RKO (cell line): ENCODE measurements at regions not wholly inside any gene's neighbourhood (a gene's known extent, or its start where the extent isn't known, plus 50 kb on each side); places are given as distances from the start of the nearest gene placed in this dataset.
A peak's percentile ranks its signal among the peaks of the same experiment; 100 is the strongest.

ENCODE experiments used
- DNase-seq: peaks from one replicate; pipeline ENCODE4 v3.0.0-alpha.2; 2016; ENCODE audit warnings: low spot score

GRCh38 chr21:30986965-30987364 lies 51.3 kb downstream of the KRTAP19-8 start:
- DNase-seq = no peak

DNA sequence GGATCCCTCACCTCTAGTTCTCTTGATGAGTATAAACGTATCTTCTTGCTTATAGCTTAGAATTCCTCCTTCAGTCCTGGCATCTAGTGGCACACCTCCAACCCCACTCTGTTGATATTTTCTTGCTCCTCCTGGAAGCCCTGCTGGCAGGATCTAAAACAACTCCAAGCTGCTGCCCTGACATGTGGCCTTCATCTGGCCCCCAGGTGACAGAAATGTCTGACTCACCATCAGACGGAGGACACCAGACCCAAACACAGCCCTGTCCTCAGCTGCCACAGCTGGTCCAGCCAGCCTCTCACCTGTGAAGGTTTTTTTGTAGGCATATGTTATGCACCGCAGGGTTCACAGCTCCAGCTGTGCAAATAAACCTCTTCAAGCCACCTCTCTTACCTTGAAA lies 53.4 kb downstream of the KRTAP19-8 start:
- DNase-seq = no peak

GRCh38 chr21:30981403-30981802 lies 56.9 kb downstream of the KRTAP19-8 start:
- no peak for DNase-seq

DNA sequence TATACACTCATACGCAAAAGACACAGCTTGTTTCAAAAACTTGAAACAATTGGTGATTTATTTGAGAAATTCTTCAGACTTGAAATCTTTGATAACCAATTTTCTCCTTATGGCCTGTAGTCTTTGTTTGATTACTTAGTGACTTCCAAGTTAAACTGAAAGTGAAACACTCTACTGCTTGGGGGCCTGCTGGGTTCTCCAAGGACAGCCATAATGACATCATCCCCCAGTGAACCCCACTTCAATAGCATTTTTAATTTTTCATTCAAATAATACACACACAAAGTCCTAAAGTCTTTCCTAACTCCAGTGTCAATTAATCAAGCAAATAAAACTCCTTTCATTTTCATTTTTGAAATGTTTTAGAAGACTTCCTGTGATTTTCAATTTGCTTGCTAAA lies 59.2 kb downstream of the KRTAP19-8 start:
- no peak for DNase-seq

- DNase-seq = no peak
These were observed 74.0 kb downstream of the KRTAP19-8 start for GRCh38 chr21:30964283-30964682.

GRCh38 chr21:30963502-30963901 lies 74.8 kb downstream of the KRTAP19-8 start:
- DNase-seq = no peak

DNA sequence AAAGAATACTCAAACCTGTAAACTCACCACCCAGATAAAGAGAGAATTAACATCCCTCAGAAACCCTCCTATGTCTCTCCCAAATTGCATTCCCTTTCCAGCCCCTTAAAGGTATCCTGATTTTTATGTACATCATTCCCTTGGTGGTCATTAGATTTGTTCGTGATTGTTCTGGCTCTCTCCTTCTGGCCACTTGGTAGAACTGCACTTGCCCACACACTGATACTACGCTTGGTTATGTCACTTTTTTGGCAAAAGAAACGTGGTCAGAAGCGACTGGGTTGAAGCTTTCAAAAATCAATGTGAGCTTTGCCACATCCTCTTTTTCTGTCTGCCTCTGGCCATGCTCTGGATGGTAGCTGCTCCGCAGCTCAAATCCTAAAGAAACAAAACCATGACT lies 76.3 kb downstream of the KRTAP19-8 start:
- DNase-seq = peak; percentile 21

DNA sequence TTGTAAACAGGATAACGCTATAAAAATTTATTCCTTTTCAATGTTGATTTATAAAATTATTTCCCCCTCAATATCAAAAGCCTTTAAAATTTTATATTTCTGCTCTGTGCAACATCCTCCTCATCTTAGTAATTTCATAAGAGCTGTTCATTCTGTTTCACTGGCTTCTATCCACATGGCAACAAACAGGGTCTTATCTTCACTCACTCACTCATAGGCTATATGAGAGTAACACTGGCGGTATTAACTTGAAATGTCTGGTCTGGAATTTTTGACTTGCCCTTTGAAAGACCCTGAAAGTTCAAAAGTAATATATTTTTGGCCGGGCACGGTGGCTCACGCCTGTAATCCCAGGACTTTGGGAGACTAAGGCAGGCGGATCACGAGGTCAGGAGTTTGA lies 77.4 kb upstream of the KRTAP11-1 start:
- no peak for DNase-seq

DNA sequence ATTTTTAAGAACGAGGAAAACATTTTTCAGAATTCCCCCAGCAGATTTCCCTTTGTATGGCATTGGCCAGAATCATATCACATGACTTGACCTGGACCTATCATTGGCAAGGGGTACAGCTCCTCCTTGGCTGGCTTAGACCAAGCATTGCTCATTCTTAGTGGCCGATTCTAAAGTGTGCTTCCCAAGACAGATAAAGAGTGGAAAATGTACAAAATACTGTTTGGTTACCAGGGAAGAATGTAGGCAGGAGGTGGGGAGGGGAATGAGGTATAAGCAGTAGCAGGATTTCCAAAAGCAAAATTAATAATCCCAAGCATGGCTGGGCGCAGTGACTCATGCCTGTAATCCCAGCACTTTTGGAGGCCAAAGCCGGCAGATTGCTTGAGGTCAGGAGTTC lies 75.6 kb upstream of the KRTAP11-1 start:
- DNase-seq = no peak

DNA sequence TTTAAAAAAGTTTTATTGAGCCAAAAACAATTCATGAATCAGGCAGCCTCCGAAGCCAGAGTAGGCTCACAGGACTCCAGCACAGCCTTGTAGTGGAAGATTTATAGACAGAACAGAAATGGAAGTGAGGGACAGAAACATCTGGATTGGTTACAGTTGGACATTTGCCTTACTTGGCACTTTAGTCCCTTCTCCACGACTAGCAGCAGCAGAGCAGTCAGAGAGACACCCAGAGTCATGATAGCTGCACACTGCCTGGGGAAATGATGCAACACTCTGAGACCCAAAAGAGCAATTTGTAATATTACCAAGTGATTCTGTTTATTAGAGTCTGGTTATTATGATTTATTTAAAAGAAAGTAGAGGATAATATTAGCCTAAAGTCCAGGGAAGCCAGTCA lies 72.2 kb upstream of the KRTAP11-1 start:
- no peak for DNase-seq

DNA sequence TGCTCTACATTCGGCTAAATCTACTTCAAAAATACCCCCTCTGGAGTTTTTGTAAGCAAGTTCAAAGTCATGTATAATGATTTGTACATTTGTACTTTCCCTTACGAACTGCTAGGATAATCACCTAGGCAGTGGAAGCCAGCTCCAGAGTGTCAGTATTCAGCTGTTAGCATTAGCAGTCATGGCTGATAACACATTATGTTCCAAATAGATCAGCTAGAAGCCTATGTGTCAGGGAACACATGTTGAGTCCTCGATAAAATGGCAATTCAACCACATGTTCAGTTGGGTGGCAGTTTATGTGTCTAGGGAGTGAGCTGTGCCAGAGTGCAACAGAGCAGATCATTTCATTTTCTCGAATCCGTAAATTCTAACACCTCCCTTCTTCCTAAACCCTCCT lies 65.8 kb upstream of the KRTAP11-1 start:
- DNase-seq = no peak

GRCh38 chr21:30943920-30944319 lies 62.5 kb upstream of the KRTAP11-1 start:
- no peak for DNase-seq

DNA sequence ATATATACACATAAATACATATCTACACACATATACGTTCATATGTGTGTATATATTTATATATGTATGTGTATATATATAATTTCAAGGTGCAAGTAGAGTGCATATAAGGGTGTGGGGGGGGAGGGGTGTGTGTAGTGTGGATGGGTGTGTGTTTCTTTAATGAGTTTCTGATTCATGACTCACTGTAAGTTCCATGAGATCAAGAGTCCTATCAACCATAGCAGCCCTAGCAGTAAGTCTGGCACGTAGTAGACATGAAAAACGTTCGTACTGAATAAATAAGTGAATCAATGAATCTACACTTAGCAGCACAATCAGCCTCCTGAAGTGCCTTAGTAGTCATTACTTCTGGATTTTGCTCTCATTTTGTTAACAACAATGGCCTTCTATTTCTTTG lies 61.9 kb upstream of the KRTAP11-1 start:
- no peak for DNase-seq

DNA sequence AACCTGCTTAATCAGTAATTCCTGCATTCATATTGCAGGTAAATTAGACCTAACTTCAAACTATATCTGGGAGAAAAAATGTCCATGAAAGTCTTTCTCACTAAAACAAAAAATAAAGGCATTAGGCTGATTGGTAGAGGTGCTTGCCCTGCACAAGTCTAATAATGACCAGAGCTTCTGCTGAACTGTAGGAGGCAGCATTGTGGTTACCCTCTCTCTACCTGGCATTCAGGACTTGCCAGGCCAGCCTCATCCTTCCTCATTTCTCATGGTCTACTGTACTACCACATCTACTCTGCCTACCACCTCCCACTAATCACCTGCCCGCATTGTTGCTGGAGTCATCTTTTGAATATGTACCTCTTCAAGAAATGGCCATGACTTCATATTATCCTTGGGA lies 60.8 kb upstream of the KRTAP11-1 start:
- no peak for DNase-seq

DNA sequence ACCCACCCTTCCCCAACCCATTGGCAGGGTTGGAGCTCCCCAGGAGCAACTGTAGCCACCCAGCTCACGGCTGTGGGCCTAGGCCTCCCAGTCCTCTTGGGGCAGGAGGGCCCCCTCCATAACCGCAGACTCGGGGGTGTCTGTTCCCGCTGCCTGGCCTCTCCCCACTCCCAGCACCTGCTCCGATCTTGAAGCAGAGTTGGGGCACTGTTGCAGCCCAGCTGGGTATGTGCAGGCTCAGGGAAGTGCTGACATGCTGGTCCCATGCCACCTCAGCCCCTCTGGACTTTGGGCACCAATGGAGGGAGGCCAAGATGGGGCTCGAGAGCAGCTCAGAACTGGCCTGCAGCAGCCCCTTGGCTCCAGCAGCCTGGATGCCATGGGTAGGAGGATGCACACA lies 54.8 kb upstream of the KRTAP11-1 start:
- DNase-seq = no peak

DNA sequence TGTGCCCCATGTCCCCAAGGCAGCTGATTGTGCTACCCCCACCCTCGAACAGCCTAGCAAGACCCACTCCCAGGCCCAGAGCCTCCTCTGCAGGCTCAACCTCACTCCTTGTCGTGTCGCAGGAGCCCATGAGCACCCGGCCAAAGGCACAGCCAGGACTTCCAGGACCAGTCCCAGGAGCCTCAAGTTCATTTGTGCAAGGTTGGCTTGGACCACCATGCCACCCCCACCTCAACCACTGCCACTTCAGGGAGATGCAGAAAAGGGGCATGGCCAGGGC lies 54.4 kb upstream of the KRTAP11-1 start:
- DNase-seq = no peak

DNA sequence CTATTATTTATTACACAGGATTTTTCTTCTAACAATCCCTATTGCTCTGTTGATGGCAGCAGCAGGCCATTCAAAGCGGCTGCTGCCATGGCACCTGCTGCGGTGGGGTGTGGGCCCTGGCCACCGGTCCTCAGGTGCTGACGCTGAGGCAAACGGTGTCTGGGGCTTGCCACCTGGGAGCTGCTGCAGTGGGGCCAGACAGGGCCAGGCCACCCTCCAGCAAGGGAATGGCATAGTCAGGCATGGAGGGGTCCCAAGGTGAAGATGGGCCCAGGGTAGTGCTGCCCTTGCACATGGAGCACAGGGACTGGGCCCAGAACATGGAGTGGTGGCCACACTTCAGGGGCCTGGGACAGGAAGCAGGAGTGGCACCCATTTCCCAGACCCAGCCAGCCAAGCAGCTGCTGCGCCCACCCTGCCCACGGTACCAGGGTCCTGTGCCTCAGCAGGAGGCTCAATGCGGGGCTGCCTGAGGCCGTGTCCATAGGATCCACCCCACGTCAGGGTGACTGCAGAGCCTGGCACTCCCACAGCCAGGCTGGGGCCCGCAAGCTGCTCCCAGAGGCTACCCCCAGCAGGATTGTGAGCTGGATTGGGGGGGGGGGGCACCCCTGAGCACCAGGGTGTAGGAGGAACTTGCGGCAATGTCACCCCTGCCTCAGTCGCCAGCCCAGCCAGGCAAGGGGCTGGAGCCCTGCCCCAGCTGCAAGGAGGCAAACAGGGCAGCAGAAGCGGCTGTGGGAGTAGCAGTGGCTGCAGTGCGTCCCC lies 53.9 kb upstream of the KRTAP11-1 start:
- DNase-seq = no peak

DNA sequence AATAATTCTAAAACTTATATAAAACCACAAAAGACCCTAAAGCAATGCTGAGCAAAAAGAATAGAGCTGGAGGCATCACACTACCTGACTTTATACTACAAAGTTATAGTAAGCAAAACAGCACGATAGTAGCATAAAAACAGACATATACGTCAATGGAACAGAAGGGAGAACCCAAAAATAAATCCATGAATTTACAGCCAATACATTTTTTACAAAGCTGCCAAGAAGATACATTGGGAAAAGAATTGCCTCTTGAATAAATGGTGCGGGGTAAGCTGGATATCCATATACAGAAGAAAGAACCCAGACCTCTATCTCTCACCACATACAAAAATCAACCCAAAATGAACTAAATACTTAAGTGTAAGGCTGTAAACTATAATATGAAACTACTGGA lies 51.3 kb upstream of the KRTAP11-1 start:
- no peak for DNase-seq
